VCaP (cell line): ENCODE measurements at regions not wholly inside any gene's neighbourhood (a gene's known extent, or its start where the extent isn't known, plus 50 kb on each side); places are given as distances from the start of the nearest gene placed in this dataset.
"Not testable (repeated sequence)": the region's sequence is repeated elsewhere in the genome, so short reads cannot be mapped to it uniquely, and the experiment has no call there.

Experiments used
- H3K27ac ChIP-seq: fragments of 450-650 bp; 2 replicates; pipeline ENCODE4 v1.5.1; 2017
- TF ChIP-seq, protein P1 (sequence below): fragments of 450-650 bp; conservative IDR thresholded peaks from 2 replicates; pipeline ENCODE4 v1.5.1; 2017; ENCODE audit warnings: mild to moderate bottlenecking, moderate library complexity

- TF ChIP-seq, protein P1, sequence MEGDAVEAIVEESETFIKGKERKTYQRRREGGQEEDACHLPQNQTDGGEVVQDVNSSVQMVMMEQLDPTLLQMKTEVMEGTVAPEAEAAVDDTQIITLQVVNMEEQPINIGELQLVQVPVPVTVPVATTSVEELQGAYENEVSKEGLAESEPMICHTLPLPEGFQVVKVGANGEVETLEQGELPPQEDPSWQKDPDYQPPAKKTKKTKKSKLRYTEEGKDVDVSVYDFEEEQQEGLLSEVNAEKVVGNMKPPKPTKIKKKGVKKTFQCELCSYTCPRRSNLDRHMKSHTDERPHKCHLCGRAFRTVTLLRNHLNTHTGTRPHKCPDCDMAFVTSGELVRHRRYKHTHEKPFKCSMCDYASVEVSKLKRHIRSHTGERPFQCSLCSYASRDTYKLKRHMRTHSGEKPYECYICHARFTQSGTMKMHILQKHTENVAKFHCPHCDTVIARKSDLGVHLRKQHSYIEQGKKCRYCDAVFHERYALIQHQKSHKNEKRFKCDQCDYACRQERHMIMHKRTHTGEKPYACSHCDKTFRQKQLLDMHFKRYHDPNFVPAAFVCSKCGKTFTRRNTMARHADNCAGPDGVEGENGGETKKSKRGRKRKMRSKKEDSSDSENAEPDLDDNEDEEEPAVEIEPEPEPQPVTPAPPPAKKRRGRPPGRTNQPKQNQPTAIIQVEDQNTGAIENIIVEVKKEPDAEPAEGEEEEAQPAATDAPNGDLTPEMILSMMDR = no peak
- H3K27ac ChIP-seq = no peak overlapping the region
Observed at GRCh38 chr13:99736541-99736940, 235.0 kb downstream of the ZIC5 start.

DNA sequence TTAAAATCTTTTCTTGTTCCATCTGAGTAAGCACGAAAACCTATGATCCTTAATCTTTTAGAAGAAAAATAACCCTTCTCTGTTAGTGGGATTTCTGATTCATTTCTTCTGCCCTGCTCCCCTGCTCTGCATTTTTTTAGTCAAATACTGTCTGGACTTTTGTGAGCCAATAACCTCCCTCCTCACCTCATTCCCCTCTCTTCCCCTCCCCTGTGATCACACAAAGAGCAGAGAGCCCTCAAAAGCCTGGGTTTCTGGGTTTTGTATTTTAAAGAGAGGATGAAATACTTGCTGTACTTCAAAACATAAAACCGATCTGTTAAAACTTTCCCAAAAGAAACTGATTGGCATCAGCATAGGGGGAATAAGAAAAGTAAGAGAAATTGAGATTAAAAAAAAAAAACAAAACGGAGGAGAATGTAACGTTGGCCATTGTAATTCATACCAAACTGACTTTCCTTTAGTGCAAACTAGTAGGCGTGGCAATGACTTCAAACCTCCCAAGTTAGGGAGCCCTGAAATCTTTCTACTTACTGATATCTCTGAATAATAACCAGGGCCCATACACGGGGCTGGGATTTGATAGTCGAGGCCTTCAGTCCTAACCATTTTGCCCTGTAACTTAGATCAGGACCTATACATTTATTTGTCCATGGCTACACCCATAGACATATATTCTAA, 232.9 kb downstream of the TM9SF2 start:
- TF ChIP-seq, protein P1 = no peak
- no peak overlapping the region for H3K27ac ChIP-seq

DNA sequence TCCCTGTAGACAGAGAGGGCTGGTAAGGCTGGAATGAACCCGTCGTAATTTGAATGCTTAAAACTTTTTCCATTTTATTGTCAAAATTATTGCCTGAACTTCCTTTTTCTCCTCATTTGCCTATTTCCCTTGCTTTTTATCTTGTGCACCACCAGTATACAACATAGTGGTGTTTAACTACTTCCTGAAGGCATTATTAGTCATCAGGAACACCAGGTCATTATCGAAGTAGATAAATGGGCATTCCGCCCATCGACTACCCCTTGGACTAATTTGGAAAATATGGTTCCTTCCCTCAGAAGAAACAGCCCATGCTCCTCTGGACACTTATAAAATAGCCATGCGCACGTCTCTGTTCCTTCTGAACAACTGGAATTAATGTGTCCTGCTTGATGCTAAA, 232.1 kb downstream of the TM9SF2 start:
- TF ChIP-seq, protein P1 = no peak
- no peak overlapping the region for H3K27ac ChIP-seq

GRCh38 chr13:99731747-99732146, 230.5 kb downstream of the TM9SF2 start:
- no peak overlapping the region for H3K27ac ChIP-seq
- TF ChIP-seq, protein P1 = no peak

- no peak overlapping the region for H3K27ac ChIP-seq
- TF ChIP-seq, protein P1 = no peak
Observed at GRCh38 chr13:99730403-99730802, 229.1 kb downstream of the TM9SF2 start.

GRCh38 chr13:99729745-99730144, 228.5 kb downstream of the TM9SF2 start:
- TF ChIP-seq, protein P1 = no peak
- no peak overlapping the region for H3K27ac ChIP-seq

DNA sequence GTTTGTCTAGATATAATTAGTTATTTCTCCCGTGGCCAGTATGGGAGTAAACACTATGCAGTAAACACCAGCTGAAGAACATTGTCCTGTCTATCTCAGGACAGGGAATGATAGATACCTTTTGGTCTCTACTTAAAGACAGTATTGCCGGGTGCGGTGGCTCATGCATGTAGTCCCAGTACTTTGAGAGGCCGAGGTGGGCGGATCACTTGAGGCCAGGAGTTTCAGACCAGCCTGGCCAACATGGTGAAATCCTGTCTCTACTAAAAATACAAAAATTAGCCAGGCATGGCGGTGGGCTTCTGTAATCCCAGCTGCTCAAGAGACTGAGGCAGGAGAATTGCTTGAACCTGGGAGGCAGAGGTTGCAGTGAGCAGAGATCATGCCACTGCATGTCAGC, 226.4 kb downstream of the TM9SF2 start:
- H3K27ac ChIP-seq = not testable (repeated sequence)

DNA sequence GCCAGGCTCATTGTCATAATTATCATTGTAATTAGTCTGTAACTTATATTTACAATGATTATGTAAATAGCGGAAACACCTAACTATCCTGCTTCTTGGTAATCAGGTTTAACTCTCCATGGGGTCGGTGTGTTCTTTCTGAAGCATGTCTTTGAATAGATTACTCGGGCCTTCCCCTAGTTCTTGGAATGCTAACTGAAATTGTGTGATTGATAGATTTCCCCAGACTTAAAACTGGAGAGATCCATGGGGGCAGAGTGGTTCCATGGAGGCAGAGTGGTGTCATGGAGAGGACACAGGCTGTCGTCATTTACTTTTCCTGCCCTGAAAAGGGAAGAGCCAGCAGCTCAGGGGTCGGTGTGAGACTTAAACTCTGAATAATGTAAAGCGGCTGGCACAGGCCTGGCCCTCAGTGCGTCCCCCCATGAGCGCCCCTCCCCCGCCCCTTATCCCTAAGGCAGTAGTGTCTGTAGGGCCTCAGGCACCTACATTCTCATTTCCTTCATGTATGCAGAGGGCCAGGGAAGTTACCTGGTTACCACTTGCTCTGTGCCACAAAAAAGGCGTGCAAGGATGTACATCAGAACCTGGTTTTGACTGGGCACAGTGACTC, 225.1 kb downstream of the TM9SF2 start:
- TF ChIP-seq, protein P1 = no peak
- no peak overlapping the region for H3K27ac ChIP-seq
